ENCODE measurements at regions not wholly inside any gene's neighbourhood (a gene's known extent, or its start where the extent isn't known, plus 50 kb on each side); places are given as distances from the start of the nearest gene placed in this dataset.

DNA sequence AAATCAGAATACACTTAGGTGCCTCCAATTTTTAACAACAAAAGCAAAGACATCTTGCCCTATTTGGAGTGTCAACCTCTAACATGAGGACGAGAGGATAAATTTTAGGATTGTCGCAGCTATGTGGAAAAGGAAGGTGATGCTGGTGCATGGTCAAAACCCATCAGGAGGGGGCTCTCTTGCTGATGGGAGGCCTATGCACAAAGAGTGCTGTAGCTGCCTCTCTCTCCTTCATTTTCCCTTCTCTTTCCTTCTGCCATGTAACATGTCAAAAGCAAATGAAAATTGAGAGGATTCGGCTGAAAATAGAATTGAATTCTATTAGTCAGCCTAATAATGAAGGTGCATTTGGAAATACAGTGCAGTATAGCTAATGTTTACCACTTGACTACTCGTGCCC, 578.7 kb upstream of the ZNF462 start:
- TF ChIP-seq, protein P1, sequence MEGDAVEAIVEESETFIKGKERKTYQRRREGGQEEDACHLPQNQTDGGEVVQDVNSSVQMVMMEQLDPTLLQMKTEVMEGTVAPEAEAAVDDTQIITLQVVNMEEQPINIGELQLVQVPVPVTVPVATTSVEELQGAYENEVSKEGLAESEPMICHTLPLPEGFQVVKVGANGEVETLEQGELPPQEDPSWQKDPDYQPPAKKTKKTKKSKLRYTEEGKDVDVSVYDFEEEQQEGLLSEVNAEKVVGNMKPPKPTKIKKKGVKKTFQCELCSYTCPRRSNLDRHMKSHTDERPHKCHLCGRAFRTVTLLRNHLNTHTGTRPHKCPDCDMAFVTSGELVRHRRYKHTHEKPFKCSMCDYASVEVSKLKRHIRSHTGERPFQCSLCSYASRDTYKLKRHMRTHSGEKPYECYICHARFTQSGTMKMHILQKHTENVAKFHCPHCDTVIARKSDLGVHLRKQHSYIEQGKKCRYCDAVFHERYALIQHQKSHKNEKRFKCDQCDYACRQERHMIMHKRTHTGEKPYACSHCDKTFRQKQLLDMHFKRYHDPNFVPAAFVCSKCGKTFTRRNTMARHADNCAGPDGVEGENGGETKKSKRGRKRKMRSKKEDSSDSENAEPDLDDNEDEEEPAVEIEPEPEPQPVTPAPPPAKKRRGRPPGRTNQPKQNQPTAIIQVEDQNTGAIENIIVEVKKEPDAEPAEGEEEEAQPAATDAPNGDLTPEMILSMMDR (IDR thresholded peaks at IDR 0.05; ENCODE audit: low read depth, low read length, missing input control): no peak
- TF ChIP-seq RAD21 (IDR thresholded peaks at IDR 0.05) (peak; percentile 52 to 65), GABPA (IDR thresholded peaks at IDR 0.05 in 1 of 2, conservative IDR thresholded peaks at IDR 0.05 in 1 of 2) (no peak), JUND (IDR thresholded peaks at IDR 0.05) (no peak), MAX (IDR thresholded peaks at IDR 0.05) (no peak), RXRA (IDR thresholded peaks at IDR 0.05) (no peak), SP1 (IDR thresholded peaks at IDR 0.05) (no peak)

All from liver (tissue), 3 donors.